GM12864 (cell line): ENCODE measurements at regions not wholly inside any gene's neighbourhood (a gene's known extent, or its start where the extent isn't known, plus 50 kb on each side); places are given as distances from the start of the nearest gene placed in this dataset.

Source experiments
- DNase-seq: peaks from one replicate; pipeline ENCODE4 v3.0.0-alpha.2; 2011; ENCODE audit warnings: low read depth
- H3K4me3 ChIP-seq: 2 replicates; pipeline ENCODE4 v1.5.1; 2011; ENCODE audit warnings: mild to moderate bottlenecking, low read depth, low read length, control low read depth
- TF ChIP-seq, protein P1 (sequence below): IDR thresholded peaks from 2 replicates; pipeline ENCODE4 v1.5.1; 2011; ENCODE audit warnings: low read depth, mild to moderate bottlenecking, moderate library complexity, low read length, control low read depth, inconsistent platforms; ENCODE audit errors: missing control alignments

GRCh38 chr4:135123632-135124031, 922.0 kb upstream of the PABPC4L start:
- H3K4me3 ChIP-seq = no peak overlapping the region
- TF ChIP-seq, protein P1, sequence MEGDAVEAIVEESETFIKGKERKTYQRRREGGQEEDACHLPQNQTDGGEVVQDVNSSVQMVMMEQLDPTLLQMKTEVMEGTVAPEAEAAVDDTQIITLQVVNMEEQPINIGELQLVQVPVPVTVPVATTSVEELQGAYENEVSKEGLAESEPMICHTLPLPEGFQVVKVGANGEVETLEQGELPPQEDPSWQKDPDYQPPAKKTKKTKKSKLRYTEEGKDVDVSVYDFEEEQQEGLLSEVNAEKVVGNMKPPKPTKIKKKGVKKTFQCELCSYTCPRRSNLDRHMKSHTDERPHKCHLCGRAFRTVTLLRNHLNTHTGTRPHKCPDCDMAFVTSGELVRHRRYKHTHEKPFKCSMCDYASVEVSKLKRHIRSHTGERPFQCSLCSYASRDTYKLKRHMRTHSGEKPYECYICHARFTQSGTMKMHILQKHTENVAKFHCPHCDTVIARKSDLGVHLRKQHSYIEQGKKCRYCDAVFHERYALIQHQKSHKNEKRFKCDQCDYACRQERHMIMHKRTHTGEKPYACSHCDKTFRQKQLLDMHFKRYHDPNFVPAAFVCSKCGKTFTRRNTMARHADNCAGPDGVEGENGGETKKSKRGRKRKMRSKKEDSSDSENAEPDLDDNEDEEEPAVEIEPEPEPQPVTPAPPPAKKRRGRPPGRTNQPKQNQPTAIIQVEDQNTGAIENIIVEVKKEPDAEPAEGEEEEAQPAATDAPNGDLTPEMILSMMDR = no peak
- no peak for DNase-seq

DNA sequence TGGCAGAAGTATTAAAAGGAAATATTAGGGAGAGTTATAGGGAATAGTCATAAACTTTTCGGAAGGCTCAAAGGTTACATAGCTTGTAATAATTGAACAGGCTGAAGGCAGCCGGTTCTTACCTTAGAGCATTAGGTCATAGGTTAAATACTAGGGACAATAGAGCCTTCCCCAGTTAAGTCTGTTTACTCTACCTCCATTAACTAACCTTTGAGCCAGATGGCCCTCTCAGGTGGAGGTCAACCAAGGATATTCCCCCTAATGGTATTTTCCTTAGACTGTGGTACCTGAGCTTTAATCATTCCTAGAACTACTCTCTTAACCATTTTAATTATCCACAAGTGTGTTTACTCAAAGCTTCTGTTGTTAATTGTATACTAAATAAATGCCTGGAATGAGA, 920.9 kb upstream of the PABPC4L start:
- DNase-seq = no peak
- TF ChIP-seq, protein P1 = no peak
- no peak overlapping the region for H3K4me3 ChIP-seq

DNA sequence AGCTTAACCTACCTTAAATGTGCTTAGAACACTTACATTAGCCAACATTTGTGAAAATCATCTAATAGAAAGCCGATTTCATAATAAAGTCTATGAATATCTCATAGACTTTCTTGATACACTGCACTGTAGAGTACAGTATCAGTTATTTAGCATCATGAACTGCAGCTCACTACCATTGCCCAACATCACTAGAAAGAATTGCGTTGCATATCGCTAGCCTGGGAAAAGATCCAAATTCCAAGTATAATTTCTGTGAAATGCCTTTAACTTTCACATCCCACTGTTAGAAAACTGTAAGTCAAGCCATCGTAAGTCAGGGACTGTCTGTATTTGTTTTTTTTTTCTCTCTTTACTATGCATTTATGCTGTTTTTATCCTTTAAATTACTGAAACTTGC, 918.6 kb upstream of the PABPC4L start:
- no peak for DNase-seq

GRCh38 chr4:135114079-135114478, 912.5 kb upstream of the PABPC4L start:
- no peak overlapping the region for H3K4me3 ChIP-seq
- DNase-seq = no peak
- TF ChIP-seq, protein P1 = no peak

More for the DNA sequence above, 918.6 kb upstream of the PABPC4L start:
- TF ChIP-seq, protein P1 = no peak
- no peak overlapping the region for H3K4me3 ChIP-seq

- TF ChIP-seq, protein P1 = no peak
- DNase-seq = no peak
- no peak overlapping the region for H3K4me3 ChIP-seq
Measured at GRCh38 chr4:135098061-135098460, 896.5 kb upstream of the PABPC4L start.

DNA sequence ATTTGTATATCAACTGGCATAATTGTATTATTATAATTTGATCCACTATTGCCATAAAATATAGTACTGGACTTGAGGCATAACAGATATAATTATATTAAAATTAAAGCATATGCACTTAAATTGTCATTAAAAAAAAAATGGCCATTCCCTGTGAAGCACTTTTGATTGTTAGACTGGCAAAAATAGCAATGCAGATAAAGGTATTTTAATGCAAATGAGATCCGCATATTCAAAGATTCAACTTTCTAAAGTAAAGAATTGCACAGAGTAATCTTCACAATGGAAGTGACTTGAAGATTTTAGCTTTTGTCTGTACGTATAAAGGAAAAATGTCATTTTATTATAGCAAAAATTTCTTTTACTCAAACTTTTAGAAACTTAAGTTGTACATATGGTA, 871.8 kb upstream of the PABPC4L start:
- no peak for DNase-seq
- no peak overlapping the region for H3K4me3 ChIP-seq
- TF ChIP-seq, protein P1 = no peak

DNA sequence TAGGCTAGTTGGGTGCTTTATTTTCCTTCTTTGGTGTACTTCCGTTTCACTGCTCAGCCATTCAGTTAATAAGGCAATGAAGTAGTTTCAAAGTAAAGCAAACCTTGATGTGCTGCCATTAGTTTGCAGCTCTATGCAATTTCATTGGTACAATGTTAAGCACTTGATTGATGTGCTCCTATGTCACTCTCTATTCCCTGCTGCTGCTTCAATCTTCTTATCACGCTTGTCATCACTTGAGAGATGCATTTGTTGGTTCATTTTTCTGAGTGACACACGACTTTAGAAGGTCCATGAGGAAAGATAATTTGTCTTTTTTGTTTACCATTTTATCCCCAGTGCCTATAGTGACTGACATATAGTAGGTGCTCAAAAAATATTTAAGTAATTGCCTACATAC, 871.0 kb upstream of the PABPC4L start:
- no peak for DNase-seq
- TF ChIP-seq, protein P1 = no peak

More for the DNA sequence above, 871.0 kb upstream of the PABPC4L start:
- H3K4me3 ChIP-seq = no peak overlapping the region
